NK-92 treated with Interleukin-12 subunit alpha and Interleukin-12 subunit beta, amount 100 ng/mL, for 24 hours (cell line): ENCODE measurements at regions not wholly inside any gene's neighbourhood (a gene's known extent, or its start where the extent isn't known, plus 50 kb on each side); places are given as distances from the start of the nearest gene placed in this dataset.

Experiments
- DNase-seq: peaks from one replicate; lab custom pipeline; 2025; lab: John Stamatoyannopoulos, UW

DNA sequence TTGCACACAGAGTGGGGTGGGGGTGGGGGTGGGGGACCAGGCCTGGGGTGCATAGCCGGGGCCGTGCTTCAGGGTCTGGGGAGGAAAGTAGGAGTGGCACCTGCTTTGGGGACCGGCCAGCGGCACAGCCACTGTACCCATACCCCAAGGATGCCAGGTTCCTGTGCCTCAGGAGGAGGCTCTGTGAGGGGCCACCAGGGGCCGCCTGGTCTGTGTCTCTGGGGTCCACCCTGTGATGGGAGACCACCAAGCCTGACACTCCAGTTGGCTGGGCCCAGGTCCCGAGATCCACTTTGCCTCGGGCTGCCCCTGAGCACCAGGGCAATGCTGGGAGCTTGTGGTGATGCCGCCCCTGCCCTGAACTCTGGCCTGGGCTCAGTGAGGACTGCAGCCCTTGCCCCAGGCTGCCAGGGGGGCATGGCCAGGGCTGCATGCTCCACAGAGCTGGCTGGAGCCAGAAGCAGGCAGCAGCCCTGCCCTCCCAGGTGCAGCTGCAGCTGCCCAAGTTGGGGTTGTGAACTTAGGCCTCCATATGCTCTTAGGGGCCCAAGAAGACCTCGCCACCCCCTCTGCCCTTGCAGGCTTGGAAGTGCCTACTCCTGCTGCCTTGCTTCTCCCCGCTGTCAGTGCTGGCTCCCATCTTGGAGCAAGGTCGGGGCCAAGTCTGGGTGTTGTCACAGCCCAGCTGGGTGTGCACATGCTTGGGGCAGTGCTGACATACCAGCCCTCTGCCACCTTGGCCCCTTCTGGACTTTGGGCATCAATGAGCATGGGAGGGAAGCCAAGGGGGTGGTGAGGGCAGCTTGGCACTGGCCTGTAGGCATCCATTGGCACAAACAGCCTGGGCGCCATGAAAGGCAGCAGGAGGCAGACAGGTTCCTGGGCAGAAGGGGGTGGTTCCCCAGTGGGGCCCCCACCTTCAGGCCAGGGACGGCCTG lies 123.3 kb upstream of the THY1 start:
- no peak for DNase-seq

DNA sequence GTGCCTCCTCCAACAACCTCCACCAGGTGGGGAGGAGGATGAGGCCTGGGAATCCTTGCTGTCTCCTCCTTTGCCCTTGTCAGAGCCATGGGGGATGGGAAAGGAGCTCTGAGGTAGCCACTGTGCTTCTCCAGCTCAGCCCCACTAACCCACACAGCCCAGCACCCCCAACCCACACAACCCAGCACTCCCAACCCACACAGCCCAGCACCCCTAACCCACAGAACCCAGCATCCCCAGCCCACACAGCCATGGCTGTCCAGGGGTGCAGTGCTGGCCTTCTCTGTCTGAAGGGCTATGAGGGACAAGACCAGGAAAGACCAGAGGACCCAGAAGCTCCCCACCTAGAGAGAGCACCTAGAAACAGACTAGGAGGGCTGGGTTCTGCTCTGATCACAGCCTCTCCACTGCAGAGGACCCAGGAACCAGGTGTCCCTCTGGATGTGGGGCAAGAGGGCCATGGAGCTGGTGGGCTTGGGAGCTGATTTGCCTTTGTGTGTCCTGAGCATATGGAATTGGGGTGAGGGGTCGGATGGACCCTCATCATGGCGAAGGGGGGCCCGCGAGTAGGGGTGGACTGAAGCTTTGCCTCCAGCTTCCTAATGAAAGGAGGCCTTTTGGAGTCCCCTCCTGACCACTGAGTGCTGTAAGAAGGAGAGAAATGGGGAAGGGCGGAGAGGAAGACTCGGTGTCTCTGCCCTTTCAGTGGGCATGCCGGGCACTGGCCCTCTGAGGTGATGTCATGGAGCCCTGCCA lies 117.6 kb upstream of the THY1 start:
- DNase-seq, result no peak

DNA sequence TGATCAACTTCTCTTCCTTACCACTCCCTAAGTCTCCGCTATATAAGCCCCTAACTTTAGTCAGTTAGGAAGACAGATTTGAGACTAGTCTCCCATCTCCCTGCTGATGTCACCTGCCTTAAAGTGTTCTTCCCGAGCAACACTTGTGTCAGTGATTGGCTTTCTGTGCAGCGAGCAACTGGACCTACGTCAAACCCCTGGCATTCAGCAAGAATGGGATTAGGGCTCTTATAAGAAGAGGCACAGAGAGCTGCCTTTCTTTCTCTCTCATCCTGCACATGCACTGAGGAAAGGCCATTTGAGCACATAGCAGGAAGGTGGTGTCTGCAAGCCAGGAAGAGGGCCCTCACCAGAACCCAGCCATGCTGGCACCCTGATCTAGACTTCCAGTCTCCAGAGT lies 116.6 kb upstream of the THY1 start:
- DNase-seq, result no peak

DNA sequence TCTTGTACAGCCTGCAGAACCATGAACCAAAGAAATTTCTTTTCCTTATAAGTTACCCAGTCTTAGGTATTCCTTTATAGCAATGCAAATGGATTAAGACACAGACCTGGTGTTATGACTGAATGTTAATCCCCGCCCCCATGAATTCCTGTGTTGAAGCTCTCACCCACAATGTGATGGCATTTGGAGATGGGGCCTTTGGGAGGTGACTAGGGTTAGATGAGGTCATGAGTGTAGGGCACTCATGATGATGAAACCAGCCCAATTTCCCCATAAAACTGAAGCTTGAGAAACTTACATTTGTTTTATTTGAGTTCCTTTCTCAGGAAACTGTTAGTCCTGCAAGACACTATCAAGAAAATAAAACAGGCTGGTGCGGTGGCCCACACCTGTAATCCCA lies 115.8 kb upstream of the THY1 start:
- DNase-seq, result no peak

DNA sequence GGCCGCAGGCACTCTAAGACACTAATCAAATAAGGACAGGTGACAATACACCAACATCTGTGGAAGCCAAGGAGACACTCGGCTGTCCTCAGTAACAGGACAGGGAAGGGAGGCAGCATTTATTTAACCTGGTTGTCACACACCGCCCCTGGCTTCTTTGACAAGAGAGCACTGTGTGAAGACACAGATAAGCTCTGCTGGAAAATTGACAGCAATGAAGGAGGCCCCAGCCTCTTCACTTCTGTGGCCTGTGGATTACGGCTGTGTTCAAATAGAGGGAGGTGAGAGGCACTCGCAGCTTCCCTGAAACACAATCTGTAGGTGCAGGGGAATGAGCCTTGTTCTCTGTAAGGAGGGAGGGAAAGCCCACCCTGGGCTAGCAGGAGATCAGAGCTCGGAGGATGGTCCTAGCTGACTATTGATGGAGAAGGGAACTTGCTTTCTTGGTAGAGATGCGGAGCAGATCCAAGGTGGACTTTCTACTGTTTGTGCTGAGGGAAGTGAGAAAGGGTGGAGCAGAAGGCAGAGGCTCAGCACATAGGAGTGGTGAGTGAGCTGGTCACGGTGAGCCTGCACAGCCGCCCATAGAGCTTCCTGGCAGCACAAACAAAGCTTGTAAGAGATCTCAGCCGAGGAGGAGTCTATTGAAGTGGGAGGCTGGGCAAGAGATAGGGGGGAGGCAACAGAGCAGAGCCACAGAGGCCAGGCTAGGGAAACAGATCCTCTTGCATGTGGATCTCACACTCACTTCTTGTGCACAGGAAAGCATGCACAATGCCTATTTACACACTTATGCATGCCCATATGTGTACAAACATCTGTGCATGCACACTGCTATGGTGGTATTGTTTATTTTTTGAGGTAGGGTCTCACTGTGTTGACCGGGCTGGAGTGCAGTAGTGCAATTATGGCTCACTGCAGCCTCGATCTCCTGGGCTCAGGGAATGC lies 114.6 kb upstream of the THY1 start:
- DNase-seq, result no peak

DNA sequence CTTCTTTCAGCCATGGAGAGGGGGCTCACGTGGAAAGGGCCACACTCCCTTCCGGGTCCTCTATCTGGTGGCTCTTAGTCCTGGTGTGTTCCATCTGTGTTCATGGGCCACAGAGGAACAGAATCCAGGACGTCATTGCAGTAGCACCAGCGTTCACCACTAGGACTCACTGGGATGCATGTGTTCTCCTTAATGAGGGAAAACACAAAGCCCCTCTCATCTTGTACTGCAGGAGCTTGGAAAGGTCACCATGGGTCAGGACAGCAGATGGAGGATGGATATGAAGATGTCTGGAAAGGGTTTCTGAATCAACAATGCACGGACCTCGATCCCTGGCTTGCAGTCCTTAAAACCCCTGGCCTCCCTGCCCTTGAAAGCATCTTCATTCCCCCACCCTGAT lies 113.8 kb upstream of the THY1 start:
- DNase-seq, result no peak

DNA sequence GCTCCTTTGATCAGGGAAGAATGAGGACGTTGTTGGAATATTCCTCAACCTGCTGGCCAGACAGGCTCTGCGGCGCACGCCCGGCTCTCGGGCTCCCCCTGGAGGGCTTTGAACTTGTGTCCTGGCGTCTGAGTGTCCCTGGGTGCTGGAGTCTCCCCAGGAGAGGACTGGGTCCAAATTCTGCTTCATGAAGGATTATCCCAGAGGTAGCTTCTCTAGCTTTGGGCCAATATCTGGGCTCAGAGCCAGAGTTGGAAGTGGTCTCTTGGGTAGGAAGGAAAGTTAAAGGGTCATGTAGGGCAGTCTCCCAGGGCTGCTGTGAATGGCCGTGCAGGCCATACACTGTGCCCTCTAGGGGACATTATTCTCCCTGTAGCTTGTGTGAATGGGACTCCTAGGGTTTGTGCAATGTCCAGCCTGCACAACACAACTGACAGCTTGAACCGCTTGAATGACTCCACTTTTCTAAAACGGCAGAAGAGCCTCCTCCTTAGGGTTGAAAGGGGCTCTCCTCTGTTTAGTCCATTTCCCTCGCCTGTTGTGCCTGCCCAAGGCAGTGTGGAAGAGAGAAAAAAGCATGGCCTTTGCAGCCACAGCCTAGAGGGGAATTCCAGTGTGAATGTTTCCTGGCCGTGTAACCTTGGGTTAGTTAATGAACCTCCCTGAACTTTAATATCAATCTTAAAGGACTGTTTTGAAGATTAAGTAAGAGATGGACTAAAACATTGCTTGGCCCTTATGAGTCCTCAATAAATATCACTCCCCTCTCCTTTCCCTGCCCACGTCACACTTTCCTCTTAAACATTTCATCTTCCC lies 111.2 kb upstream of the THY1 start:
- peak; percentile 13 for DNase-seq

DNA sequence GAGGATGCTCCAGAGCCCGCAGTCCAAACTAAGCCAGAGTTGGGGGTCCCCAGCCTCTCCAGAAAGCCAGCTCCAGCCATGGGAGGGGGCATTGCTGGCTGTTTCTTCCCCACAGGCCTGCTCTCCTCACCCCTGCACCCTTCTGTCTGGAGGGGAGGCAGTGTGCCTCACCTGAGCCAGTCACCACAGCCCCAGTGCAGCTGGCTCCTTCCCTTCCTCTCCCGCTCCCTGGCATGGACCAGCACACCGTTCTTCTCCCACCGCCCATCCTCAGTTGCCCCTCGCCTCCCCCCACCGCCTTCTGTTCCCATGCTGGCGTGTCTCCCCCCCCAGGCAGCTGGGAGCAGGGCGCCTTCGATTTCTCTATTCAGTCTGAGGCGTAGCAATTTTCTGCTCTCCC lies 110.5 kb upstream of the THY1 start:
- no peak for DNase-seq

DNA sequence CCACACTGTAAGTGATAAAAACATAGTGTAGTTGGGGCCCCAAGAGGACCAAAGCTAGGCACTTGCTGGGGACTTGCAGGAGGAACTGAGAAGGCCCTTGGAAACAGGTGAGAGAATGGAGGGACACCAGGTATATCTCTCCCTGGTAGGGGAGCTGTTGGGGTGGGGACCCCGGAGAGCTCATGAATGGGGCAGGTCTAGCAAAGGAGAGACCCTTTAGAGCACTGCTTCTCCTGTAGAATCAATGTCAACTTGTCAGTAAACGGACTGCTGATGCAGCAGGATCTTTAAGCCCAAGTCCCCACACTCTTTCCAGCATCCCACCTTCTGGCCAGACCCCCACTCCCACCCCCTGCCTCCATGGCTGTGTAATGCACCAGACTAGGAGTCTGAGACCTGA lies 109.6 kb upstream of the THY1 start:
- DNase-seq, result no peak

DNA sequence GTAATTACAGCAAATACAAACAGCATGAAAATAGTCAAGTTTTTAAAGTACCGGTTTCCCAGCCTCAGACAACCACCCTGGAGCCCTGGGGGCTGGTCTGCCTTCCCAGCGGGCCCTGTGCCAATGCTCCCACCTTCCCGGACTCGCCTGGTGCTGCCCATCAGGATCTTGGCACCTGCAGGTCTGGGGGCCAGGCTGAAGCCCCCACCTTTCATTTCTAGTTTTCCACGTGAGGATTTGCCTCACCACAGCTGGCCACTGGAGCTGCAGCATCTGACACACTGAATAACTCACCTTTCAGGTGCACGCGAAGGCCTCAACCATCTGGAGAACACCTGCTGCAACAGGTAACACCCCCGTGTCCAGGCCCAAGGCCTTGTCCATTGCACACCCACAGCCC lies 108.7 kb upstream of the THY1 start:
- no peak for DNase-seq

DNA sequence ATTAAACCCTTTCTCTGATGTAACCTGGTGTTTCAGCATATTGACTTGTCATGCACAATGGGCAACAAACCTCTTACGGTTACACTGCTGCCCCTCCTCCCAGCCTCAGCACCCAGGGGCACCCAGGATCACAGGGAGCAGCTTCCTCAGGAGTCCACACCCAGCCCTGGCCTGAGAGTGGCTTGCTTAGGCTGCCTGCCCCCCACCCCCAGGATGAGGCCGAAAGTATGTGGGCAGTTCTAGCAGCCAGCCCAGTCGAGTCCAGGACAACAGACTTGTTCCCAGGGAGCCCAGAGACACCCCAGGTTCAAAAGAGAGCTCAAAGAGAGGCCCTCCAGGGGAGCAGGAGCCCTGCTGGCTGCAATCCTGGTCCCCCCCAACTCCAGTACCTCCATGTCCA lies 108.1 kb upstream of the THY1 start:
- DNase-seq, result no peak

DNA sequence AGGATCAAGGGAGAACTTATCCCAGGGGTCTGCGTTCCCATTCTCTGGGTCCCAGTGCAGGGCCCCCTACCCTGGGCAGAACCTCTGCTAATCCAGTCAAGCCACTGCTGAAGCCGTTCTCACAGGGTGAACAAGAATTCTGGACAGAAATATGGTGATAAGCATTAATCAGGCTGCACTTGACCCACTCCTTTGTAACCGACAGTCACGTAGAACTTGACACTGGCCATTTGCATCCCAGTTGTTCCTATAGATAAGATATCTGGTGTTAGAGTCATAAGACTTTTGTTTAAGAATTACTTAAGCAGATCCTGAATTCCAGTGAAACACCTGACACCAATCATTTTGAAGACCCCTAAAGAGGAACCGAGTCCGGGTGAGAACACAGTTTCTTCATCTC lies 107.5 kb upstream of the THY1 start:
- DNase-seq, result no peak

DNA sequence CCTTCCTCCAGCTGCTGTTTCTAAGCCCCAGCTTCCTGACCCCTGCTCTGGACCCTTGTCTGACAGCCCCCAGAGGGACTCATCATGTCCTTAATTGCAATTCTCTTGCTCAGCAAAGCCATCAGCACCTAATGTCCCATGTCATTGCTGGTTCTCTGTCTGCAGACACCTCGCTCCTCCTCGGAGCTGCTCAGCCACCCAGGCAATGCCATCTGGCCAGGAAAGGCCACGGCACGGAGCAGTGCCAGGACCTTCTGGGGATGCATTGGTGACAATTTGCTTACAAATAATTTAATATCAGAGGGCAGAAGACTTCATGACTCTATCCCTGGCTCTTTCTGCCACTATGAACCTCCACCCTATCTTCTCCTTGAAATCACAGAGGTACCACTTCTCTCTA lies 107.0 kb upstream of the THY1 start:
- no peak for DNase-seq

DNA sequence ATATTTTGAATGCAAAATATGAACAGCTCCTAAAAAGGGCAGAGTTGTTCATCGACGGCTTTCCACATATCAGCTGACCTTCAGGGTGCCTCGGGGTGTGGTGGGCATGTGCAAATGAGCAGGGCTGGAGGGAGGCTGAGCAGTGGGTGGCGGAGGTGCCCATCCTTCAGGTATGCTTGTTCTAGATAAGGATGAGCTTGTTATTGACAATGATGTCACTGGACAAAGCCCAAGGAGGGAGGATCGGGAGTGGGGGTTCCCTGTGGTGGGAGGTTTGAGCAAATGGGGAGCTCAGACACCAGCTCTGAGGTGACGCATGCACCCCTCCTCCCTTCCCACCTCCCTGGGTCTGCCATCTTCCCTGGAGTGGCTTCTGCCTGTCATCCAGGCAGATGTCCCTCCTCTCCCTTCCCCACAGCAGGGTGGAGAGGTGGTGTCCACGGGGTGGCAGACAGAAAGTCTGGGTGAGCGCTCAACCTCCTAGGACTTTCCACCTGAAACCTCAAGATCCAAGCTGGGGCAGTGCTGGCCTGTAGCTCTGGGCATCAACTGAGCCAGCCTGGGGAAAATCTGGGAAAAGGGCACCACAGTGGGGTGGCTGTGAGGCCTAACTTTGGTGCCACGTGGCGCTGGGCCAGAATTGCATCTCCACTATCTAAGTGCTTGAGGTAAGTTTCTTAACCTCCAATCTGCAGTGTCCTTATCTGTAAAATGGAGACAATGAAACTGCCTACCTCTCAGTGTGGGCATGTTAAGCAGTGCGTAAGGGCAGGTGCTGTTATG lies 106.3 kb upstream of the THY1 start:
- DNase-seq, result no peak

DNA sequence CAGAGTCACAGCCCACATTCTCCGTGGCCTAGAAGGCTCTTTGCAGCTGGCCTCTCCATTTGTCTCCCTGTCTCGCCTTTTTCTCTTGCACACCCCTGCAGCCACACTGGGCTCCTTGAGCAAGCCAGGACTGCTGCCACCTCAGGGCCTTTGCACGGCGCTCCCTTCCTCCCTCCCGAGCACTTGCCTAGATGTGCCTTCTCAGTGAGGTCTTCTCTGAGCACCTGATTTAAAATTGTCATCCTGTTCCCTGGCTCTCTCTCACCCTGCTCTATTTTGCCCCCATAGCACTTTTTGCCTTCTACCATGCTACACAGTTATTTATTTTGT lies 102.9 kb upstream of the THY1 start:
- DNase-seq, result no peak

DNA sequence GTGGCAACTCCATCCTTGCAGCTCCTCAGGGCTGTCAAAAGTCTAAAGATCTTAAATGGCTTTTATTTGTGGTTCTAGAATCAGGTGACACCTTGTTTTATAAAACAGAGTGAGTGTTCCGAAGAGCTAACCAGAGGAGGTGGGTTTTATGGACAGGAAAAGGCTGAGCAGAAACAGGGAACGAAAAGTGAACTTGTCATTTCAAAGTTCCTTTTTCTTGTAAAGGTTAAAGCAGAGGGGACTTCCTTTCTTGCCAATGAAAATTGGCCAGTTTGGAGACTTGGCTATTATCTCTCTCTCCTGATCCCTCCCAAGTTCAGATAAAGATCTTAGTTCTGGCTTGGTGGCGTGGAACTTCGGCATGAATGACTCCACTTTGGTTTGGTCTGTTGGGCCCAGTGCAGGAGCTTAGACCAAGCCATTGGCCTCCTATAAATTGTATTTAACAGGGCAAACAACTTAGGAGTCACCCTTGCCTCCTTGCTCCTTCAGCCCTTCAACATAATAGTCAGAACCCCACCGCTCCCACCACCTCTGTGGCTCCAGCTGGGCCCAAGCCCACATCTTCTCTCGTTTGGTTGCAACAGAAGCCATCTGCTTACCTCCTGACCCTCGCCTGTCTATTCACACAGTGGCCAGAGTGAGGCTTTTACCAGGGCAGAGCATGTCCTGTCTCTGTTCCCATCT lies 102.4 kb upstream of the THY1 start:
- DNase-seq, result no peak

DNA sequence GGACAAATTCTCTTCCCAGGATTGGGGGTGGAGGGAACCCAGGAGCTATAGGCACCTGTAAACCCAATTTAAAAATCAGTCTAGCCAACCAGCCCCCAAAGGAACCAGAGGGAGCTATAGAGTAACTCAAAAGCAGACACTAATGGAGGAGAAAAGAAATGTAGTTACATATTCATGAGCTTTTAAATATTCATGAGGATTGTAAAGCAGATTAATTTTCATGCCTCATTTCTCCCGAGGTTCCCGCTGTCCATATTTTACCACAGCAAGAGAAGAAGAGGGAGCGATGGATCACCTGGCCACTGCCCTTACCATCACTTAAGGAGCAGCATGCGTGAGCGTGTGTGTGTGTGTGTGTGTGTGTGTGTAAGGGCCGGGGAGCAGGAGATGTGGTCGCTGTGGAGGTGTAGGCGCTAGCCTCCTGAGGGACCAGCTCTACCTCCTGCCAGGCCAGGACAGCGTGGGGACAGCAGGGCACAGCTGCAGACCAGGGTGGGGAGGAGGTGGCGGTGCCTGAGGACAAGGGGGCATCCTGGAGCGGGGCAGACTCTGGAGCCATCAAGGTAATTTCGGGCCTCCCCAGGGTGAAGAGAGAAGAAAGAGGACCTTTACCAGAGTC lies 100.7 kb upstream of the THY1 start:
- no peak for DNase-seq

DNA sequence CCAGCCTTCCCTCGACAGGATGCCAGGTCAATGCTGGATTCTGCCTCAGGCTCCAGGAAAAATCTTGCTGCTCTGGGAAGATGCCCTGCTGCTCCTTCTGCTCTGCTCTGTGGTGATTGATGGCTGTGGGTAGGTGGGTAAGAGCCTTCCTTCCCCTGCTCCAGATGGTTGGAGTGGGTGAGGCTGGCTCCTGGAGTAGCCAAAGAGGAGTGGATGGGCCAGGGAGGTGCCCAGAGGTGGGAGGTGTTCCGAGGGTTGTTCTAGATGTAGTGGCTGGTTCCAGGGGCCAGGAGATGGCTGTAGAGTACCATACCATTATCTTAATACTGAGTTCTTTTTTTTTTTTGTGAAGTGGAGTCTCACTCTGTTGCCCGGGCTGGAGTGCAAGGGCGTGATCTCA lies 99.6 kb upstream of the THY1 start:
- no peak for DNase-seq

DNA sequence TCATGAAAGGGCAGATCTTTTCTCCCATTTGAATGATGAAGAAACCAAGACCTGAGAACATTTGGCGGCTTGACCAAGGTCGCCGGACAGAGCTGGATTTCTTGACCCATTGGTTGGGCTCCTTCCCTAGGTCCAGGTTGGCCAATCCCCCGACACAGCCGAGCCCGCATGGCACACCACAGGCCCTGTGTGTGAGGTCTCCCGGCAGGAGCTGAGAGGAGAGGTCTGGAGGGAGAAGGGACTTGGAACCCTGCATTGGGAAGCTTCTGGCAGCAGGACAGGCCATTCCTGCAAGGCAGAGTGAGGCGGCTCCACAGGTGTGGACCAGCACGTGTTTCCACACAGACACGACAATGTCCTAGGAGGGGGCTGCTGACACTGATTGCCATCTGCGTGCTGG lies 98.6 kb upstream of the THY1 start:
- no peak for DNase-seq

DNA sequence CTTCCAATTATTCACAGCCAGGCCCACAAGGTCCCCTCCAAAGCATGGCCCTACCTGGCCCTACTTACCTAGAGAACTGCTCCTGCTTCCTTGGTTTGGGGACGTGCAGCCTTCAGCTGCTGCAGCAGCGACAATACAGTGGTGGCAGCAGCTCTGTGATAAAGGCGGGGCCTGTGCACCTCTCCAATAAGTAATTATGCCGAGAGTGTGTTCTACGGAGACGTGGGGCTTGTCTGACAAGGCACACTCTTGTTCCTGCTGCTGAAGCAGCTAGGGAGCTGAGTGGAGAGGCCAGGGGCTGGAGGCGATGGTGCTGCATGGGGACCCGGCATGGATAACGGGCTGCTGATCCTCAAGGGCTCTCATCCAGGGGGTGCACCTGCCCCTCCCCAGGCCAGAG lies 98.0 kb upstream of the THY1 start:
- DNase-seq, result no peak
